ENCODE measurements at regions not wholly inside any gene's neighbourhood (a gene's known extent, or its start where the extent isn't known, plus 50 kb on each side); places are given as distances from the start of the nearest gene placed in this dataset.

- ChIA-PET POLR2A (interaction anchor here (0.5 kb wide), 1 partner anchor 319 kb away, joined by 4 read pairs; no protein-coding TSS in a partner anchor), CTCF (interaction anchor here (0.6 to 2.6 kb wide), 7 partner anchors 20 to 1626 kb away, joined by 3 to 10 read pairs (median 3); partner anchors contain the start of gene NFE2L2)
- Histone ChIP-seq H3K4me1 (ENCODE audit: control insufficient read depth, insufficient read depth, low read length) (peaks cover 8% of the 10 kb centered on the region), H3K9me3 (ENCODE audit: control insufficient read depth, insufficient read depth, low read depth, low read length) (no peaks in the 10 kb centered on the region), H3K27ac (ENCODE audit: extremely low read depth, low read depth, low read length) (no peak overlapping the region), H3K36me3 (ENCODE audit: control insufficient read depth in 2 of 2, insufficient read depth in 1 of 2, low read length in 2 of 2) (no peaks in the 10 kb centered on the region), H3K4me3 (ENCODE audit: low read depth, low read length) (no peak overlapping the region)
- TF ChIP-seq ZFP37 (tag by site-specific recombination; IDR thresholded peaks at IDR 0.05), result no peak
- no peak for TF ChIP-seq ZNF660 (tag by site-specific recombination; IDR thresholded peaks at IDR 0.05)
- TF ChIP-seq ZNF658 (tag by site-specific recombination; IDR thresholded peaks at IDR 0.05), result no peak
Observed at GRCh38 chr2:177315364-177315763, 50.8 kb upstream of the NFE2L2 start.

GRCh38 chr2:177316756-177317155 is 52.2 kb upstream of the NFE2L2 start:
- H3K36me3 ChIP-seq (ENCODE audit: control insufficient read depth in 2 of 2, insufficient read depth in 1 of 2, low read length in 2 of 2), result no peaks in the 10 kb centered on the region
- no peak overlapping the region for H3K27ac ChIP-seq (ENCODE audit: extremely low read depth, low read depth, low read length)
- no peaks in the 10 kb centered on the region for H3K9me3 ChIP-seq (ENCODE audit: control insufficient read depth, insufficient read depth, low read depth, low read length)
- no peak for TF ChIP-seq ZNF837 (tag by site-specific recombination; IDR thresholded peaks at IDR 0.05)
- no peak for TF ChIP-seq ZNF280C (tag by site-specific recombination; IDR thresholded peaks at IDR 0.05)
- TF ChIP-seq ZNF792 (tag by site-specific recombination; IDR thresholded peaks at IDR 0.05), result no peak
- no peak for TF ChIP-seq ZNF433 (tag by site-specific recombination; IDR thresholded peaks at IDR 0.05; ENCODE audit: low read depth)
- no peak for TF ChIP-seq ZNF624 (tag by site-specific recombination; IDR thresholded peaks at IDR 0.05)
- no peak for TF ChIP-seq GLI2 (tag by site-specific recombination; IDR thresholded peaks at IDR 0.05; ENCODE audit: borderline replicate concordance, low read depth)
- TF ChIP-seq ZNF785 (tag by site-specific recombination; IDR thresholded peaks at IDR 0.05), result no peak
- TF ChIP-seq ZNF549 (tag by site-specific recombination; IDR thresholded peaks at IDR 0.05), result no peak
- no peak overlapping the region for H3K4me3 ChIP-seq (ENCODE audit: low read depth, low read length)
- POLR2A ChIA-PET, result no interaction called here
- CTCF ChIA-PET, result no interaction called here
- H3K4me1 ChIP-seq (ENCODE audit: control insufficient read depth, insufficient read depth, low read length), result peaks cover 8% of the 10 kb centered on the region

- ChIA-PET CTCF (no interaction called here), POLR2A (no interaction called here)
- Histone ChIP-seq H3K36me3 (ENCODE audit: control insufficient read depth in 2 of 2, insufficient read depth in 1 of 2, low read length in 2 of 2) (no peaks in the 10 kb centered on the region), H3K27ac (ENCODE audit: extremely low read depth, low read depth, low read length) (no peak overlapping the region), H3K4me3 (ENCODE audit: low read depth, low read length) (no peak overlapping the region), H3K4me1 (ENCODE audit: control insufficient read depth, insufficient read depth, low read length) (peaks cover 8% of the 10 kb centered on the region), H3K9me3 (ENCODE audit: control insufficient read depth, insufficient read depth, low read depth, low read length) (no peaks in the 10 kb centered on the region)
- no peak for TF ChIP-seq ZNF501 (tag by site-specific recombination; IDR thresholded peaks at IDR 0.05)
- no peak for TF ChIP-seq BCL6B (tag by site-specific recombination; IDR thresholded peaks at IDR 0.05)
- TF ChIP-seq REPIN1 (tag by site-specific recombination; IDR thresholded peaks at IDR 0.05; ENCODE audit: low read depth), result no peak
Observed at GRCh38 chr2:177317443-177317842, 52.9 kb upstream of the NFE2L2 start.

- no peak overlapping the region for H3K4me3 ChIP-seq (ENCODE audit: low read depth, low read length)
- POLR2A ChIA-PET, result no interaction called here
- H3K27ac ChIP-seq (ENCODE audit: extremely low read depth, low read depth, low read length), result no peak overlapping the region
- CTCF ChIA-PET, result no interaction called here
- no peaks in the 10 kb centered on the region for H3K9me3 ChIP-seq (ENCODE audit: control insufficient read depth, insufficient read depth, low read depth, low read length)
- no peaks in the 10 kb centered on the region for H3K36me3 ChIP-seq (ENCODE audit: control insufficient read depth in 2 of 2, insufficient read depth in 1 of 2, low read length in 2 of 2)
- H3K4me1 ChIP-seq (ENCODE audit: control insufficient read depth, insufficient read depth, low read length), result peaks cover 8% of the 10 kb centered on the region
- no peak for TF ChIP-seq ZNF223 (tag by site-specific recombination; IDR thresholded peaks at IDR 0.05)
- no peak for TF ChIP-seq PRDM4 (tag by site-specific recombination; IDR thresholded peaks at IDR 0.05)
- no peak for TF ChIP-seq ZNF366 (tag by site-specific recombination; conservative IDR thresholded peaks at IDR 0.05)
- no peak for TF ChIP-seq ZNF362 (tag by site-specific recombination; IDR thresholded peaks at IDR 0.05)
- TF ChIP-seq HOXD13 (CRISPR knock-in tag; IDR thresholded peaks at IDR 0.05; ENCODE audit: borderline replicate concordance), result no peak
- no peak for TF ChIP-seq ZNF274 (IDR thresholded peaks at IDR 0.05; ENCODE audit: low read length)
- TF ChIP-seq ZNF274 (tag by site-specific recombination; IDR thresholded peaks at IDR 0.05; ENCODE audit: borderline replicate concordance), result no peak
- no peak for TF ChIP-seq ZNF76 (tag by site-specific recombination; IDR thresholded peaks at IDR 0.05; ENCODE audit: borderline replicate concordance, low read depth)
- TF ChIP-seq ZNF394 (tag by site-specific recombination; IDR thresholded peaks at IDR 0.05; ENCODE audit: borderline replicate concordance), result no peak
Observed at GRCh38 chr2:177317857-177318256, 53.3 kb upstream of the NFE2L2 start.
